AG20443 (cell line): ENCODE measurements at regions not wholly inside any gene's neighbourhood (a gene's known extent, or its start where the extent isn't known, plus 50 kb on each side); places are given as distances from the start of the nearest gene placed in this dataset.
"Not testable (repeated sequence)": the region's sequence is repeated elsewhere in the genome, so short reads cannot be mapped to it uniquely, and the experiment has no call there.

Experiments
- DNase-seq: peaks from one replicate; pipeline ENCODE4 v3.0.0; 2012; ENCODE audit warnings: low spot score, mixed read lengths

- DNase-seq: no peak
Observed at GRCh38 chrX:5702890-5703289, 525.8 kb downstream of the NLGN4X start.

- no peak for DNase-seq
Observed at GRCh38 chrX:5695971-5696370, 532.7 kb downstream of the NLGN4X start.

GRCh38 chrX:5683996-5684395 is 544.7 kb downstream of the NLGN4X start:
- DNase-seq: no peak

- DNase-seq: peak; percentile 7
Observed at GRCh38 chrX:5681159-5681558, 547.5 kb downstream of the NLGN4X start.

GRCh38 chrX:5674036-5674435 is 554.6 kb downstream of the NLGN4X start:
- no peak for DNase-seq

GRCh38 chrX:5672099-5672498 is 556.6 kb downstream of the NLGN4X start:
- no peak for DNase-seq

GRCh38 chrX:5666689-5667088 is 562.0 kb downstream of the NLGN4X start:
- DNase-seq: not testable (repeated sequence)

GRCh38 chrX:5656544-5656943 is 572.1 kb downstream of the NLGN4X start:
- DNase-seq: no peak

- DNase-seq: no peak
Observed at GRCh38 chrX:5650904-5651303, 577.8 kb downstream of the NLGN4X start.

GRCh38 chrX:5648941-5649568 is 579.6 kb downstream of the NLGN4X start:
- DNase-seq: no peak

- DNase-seq: no peak
Observed at GRCh38 chrX:5646818-5647217, 581.8 kb downstream of the NLGN4X start.

- no peak for DNase-seq
Observed at GRCh38 chrX:5644776-5645175, 583.9 kb downstream of the NLGN4X start.

- DNase-seq: no peak
Observed at GRCh38 chrX:5640071-5640470, 588.6 kb downstream of the NLGN4X start.

- DNase-seq: no peak
Observed at GRCh38 chrX:5638572-5638971, 590.1 kb downstream of the NLGN4X start.

- no peak for DNase-seq
Observed at GRCh38 chrX:5632887-5633286, 595.8 kb downstream of the NLGN4X start.

- no peak for DNase-seq
Observed at GRCh38 chrX:5632061-5632614, 596.5 kb downstream of the NLGN4X start.

- DNase-seq: no peak
Observed at GRCh38 chrX:5617666-5618065, 611.0 kb downstream of the NLGN4X start.

- DNase-seq: no peak
Observed at GRCh38 chrX:5595570-5595969, 633.1 kb downstream of the NLGN4X start.

GRCh38 chrX:5586726-5587125 is 641.9 kb downstream of the NLGN4X start:
- no peak for DNase-seq

GRCh38 chrX:5575407-5575806 is 653.3 kb downstream of the NLGN4X start:
- no peak for DNase-seq

GRCh38 chrX:5568934-5569333 is 659.7 kb downstream of the NLGN4X start:
- DNase-seq: no peak

- DNase-seq: no peak
Observed at GRCh38 chrX:5559386-5559785, 669.3 kb downstream of the NLGN4X start.

- DNase-seq: no peak
Observed at GRCh38 chrX:5549512-5549911, 679.2 kb downstream of the NLGN4X start.

- no peak for DNase-seq
Observed at GRCh38 chrX:5537098-5537497, 691.6 kb downstream of the NLGN4X start.
